ENCODE measurements at regions not wholly inside any gene's neighbourhood (a gene's known extent, or its start where the extent isn't known, plus 50 kb on each side); places are given as distances from the start of the nearest gene placed in this dataset.
"Not testable (repeated sequence)": the region's sequence is repeated elsewhere in the genome, so short reads cannot be mapped to it uniquely, and the experiment has no call there.

DNA sequence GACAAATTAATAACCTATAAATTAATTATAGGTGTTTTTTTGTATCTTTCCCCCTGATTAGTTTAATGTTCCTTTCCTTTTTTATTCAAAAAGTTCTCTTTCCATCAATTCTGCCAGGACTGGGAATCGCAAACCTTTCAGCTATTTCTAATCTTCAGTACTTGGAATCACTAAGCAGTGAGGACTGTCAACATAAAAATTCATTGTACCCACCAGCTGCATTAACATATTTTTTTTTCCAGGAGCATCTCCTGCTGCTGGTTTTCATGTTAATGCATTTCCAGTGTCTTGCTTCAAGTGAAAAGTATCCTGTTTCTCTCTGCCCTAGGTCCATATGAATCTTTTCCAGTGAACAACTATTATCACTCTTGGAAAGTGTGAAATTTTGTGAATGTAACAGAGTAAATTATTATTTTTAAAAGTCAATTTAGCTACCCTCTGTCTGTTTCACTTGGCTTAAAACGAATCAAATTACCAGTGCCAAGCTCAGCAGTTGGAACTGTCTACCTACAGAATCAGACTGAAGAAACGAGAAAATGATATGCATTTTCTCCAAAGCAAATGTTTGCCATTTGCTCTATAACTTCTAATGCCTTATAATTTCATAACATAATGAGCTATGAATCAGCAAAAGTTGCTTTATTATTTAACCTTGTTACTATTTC, 804.4 kb downstream of the EPHA4 start:
- TF ChIP-seq, protein P1, sequence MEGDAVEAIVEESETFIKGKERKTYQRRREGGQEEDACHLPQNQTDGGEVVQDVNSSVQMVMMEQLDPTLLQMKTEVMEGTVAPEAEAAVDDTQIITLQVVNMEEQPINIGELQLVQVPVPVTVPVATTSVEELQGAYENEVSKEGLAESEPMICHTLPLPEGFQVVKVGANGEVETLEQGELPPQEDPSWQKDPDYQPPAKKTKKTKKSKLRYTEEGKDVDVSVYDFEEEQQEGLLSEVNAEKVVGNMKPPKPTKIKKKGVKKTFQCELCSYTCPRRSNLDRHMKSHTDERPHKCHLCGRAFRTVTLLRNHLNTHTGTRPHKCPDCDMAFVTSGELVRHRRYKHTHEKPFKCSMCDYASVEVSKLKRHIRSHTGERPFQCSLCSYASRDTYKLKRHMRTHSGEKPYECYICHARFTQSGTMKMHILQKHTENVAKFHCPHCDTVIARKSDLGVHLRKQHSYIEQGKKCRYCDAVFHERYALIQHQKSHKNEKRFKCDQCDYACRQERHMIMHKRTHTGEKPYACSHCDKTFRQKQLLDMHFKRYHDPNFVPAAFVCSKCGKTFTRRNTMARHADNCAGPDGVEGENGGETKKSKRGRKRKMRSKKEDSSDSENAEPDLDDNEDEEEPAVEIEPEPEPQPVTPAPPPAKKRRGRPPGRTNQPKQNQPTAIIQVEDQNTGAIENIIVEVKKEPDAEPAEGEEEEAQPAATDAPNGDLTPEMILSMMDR (IDR thresholded peaks at IDR 0.05; ENCODE audit: borderline replicate concordance, insufficient read depth, low read depth, low read length): no peak
- H3K4me3 ChIP-seq (ENCODE audit: low read depth, low read length): no peak overlapping the region

DNA sequence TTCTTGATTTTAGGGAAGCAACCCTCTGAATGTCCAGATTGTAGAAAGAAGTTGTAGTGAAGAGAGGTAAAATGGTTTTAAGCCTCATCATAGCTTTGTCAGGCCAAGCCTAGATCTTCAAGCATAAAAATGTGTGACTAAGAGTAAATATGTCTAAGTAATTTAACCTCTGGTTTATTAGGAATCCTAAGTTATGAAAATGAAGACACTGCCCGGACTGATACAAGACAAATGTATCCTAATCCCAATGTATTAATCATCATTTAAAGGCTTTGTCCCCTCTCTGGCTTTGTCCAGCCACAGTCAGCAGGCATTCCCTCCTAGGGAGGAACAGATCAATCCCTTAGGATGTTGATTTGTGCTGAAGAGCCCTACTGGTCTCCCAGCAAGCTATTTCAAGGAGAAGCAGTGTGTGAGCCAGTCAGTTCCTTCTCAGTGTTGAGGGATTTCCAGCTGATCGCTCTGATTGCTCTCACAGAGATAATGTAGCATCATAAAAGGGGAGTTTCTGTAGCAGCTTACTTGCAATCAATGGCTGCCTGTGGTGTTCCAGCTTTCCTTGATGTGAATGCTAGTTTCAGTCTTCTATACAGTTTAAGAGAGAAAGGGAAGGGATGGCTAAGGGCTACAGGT, 796.1 kb downstream of the EPHA4 start:
- TF ChIP-seq, protein P1 (IDR thresholded peaks at IDR 0.05; ENCODE audit: borderline replicate concordance, insufficient read depth, low read depth, low read length): no peak
- no peak overlapping the region for H3K4me3 ChIP-seq (ENCODE audit: low read depth, low read length)

DNA sequence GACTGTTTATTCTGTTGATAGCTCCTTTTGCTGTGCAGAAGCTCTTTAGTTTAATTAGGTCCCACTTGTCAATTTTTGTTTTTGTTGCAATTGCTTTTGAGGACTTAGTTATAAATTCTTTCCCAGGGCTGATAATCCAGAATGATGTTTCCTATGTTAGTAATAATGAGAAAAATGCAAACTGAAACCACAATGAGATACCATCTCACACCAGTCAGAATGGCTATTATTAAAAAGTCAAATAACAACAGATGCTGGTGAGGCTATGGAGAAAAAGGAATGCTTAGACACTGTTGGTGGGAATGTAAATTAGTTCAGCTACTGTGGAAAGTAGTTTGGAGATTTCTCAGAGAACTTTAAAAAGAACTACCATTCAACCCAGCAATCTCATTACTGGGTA, 793.0 kb downstream of the EPHA4 start:
- H3K4me3 ChIP-seq (ENCODE audit: low read depth, low read length): not testable (repeated sequence)

DNA sequence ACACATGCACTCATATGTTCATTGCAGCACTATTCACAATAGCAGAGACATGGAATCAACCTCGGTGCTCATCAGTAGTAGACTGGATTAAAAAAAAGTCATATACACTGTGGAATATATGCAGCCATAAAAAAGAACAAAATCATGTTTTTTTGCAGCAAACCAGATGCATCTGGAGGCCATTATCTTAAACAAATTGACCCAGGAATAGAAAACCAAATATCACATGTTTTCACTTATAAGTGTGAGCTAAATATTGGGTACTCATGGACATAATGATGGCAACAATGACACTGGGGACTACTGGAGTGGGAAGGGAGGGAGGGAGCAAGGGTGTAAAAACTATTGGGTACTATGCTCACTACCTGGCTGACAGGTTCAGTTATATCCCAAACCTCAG, 792.6 kb downstream of the EPHA4 start:
- no peak overlapping the region for H3K4me3 ChIP-seq (ENCODE audit: low read depth, low read length)

DNA sequence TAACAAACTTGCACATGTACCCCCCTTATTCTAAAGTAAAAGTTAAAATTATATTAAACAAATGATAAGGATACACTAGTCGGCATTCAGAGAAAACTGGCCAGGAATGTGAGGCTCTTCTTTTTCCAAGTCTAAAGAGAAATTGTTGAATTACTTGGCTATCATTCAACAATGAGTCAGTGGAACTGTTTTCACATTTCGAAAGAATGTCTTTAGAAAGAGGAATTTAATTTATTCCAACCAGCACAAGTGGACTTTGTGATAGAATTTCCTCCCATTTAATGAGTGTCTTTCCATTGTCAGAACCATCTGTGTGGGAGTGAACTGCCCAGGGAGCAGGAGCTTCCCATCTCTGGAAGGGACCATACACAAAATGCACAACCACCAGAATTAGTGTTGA, 792.2 kb downstream of the EPHA4 start:
- TF ChIP-seq, protein P1 (IDR thresholded peaks at IDR 0.05; ENCODE audit: borderline replicate concordance, insufficient read depth, low read depth, low read length): no peak
- no peak overlapping the region for H3K4me3 ChIP-seq (ENCODE audit: low read depth, low read length)

More for the DNA sequence above, 792.6 kb downstream of the EPHA4 start:
- TF ChIP-seq, protein P1 (IDR thresholded peaks at IDR 0.05; ENCODE audit: borderline replicate concordance, insufficient read depth, low read depth, low read length): no peak

DNA sequence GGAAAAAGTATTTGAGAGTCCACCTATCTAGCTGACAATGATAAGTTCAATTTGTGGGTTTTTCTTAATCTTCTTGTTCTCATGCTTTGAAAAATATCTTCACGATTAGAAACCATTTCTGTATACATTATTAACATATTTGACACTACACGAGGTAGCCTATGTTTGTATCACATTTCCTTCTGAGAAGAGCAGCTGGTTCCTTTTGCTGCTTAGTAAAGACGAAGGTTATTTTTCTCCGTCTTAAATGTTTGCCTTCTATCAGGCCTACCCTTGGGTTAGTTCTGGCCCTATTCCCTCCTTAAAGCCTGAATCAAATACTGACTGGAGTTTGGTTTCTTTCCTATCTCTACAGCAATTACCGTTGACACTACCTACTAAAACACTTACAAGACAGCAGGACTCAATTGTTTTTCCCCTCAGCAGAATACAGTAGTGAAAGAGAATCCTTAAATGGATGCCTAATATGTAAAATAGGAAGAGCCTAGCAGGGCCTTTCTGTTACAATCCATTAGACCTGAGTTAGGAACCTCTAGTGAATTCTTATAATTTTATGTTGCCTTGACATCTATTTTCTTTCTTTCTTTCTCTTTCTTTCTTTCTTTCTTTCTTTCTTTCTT, 790.4 kb downstream of the EPHA4 start:
- TF ChIP-seq, protein P1 (IDR thresholded peaks at IDR 0.05; ENCODE audit: borderline replicate concordance, insufficient read depth, low read depth, low read length): no peak
- H3K4me3 ChIP-seq (ENCODE audit: low read depth, low read length): no peak overlapping the region

DNA sequence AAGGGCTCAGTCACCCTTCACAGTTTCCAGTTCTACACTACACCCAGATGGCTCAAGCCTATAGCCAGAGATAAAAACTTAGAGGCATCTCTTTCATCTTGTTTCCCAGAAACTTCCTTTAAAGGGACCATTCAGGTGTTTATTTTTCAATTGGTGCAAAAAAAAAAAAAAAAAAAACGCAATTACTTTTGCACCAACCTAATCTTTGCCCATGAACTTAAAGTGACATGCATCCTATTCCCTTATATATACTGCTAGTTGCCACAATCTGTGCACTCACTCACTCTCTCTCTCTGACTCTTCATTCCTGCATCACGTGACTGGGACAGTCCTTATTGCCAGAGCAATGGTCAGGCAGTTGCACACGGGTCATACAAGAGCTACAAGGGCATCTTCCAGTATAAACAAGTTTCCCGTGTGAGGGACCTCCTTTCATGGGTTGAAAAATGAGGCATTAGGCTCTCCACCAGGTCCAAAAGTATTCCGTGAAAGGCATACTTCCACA, 789.4 kb downstream of the EPHA4 start:
- TF ChIP-seq, protein P1 (IDR thresholded peaks at IDR 0.05; ENCODE audit: borderline replicate concordance, insufficient read depth, low read depth, low read length): no peak
- no peak overlapping the region for H3K4me3 ChIP-seq (ENCODE audit: low read depth, low read length)

Measured in GM12875 (cell line).